ENCODE measurements at regions not wholly inside any gene's neighbourhood (a gene's known extent, or its start where the extent isn't known, plus 50 kb on each side); places are given as distances from the start of the nearest gene placed in this dataset.
"Not testable (repeated sequence)": the region's sequence is repeated elsewhere in the genome, so short reads cannot be mapped to it uniquely, and the experiment has no call there.

GRCh38 chr6:54440549-54440948 is 132.3 kb downstream of the TINAG start:
- no peak for DNase-seq

- DNase-seq, result no peak
Measured at GRCh38 chr6:54441020-54441419, 132.8 kb downstream of the TINAG start.

GRCh38 chr6:54441687-54442248 is 133.5 kb downstream of the TINAG start:
- no peak for DNase-seq

GRCh38 chr6:54445207-54445606 is 137.0 kb downstream of the TINAG start:
- DNase-seq, result no peak

- no peak for DNase-seq
Measured at GRCh38 chr6:54448617-54449016, 140.4 kb downstream of the TINAG start.

GRCh38 chr6:54451516-54451915 is 143.3 kb downstream of the TINAG start:
- no peak for DNase-seq

- DNase-seq, result no peak
Measured at GRCh38 chr6:54463354-54464024, 155.2 kb downstream of the TINAG start.

GRCh38 chr6:54465649-54466300 is 157.5 kb downstream of the TINAG start:
- no peak for DNase-seq

- DNase-seq, result no peak
Measured at GRCh38 chr6:54467384-54467783, 159.1 kb downstream of the TINAG start.

GRCh38 chr6:54473328-54473727 is 165.1 kb downstream of the TINAG start:
- no peak for DNase-seq

- DNase-seq, result no peak
Measured at GRCh38 chr6:54474898-54475297, 166.7 kb downstream of the TINAG start.

- DNase-seq, result no peak
Measured at GRCh38 chr6:54481091-54481490, 172.8 kb downstream of the TINAG start.

- DNase-seq, result no peak
Measured at GRCh38 chr6:54491431-54491830, 183.2 kb downstream of the TINAG start.

GRCh38 chr6:54493138-54493537 is 184.9 kb downstream of the TINAG start:
- DNase-seq, result no peak

GRCh38 chr6:54503144-54503543 is 194.9 kb downstream of the TINAG start:
- DNase-seq, result no peak

- peak; percentile 1 for DNase-seq
Measured at GRCh38 chr6:54515013-54515412, 206.8 kb downstream of the TINAG start.

- no peak for DNase-seq
Measured at GRCh38 chr6:54515713-54516112, 207.5 kb downstream of the TINAG start.

- no peak for DNase-seq
Measured at GRCh38 chr6:54516321-54516720, 208.1 kb downstream of the TINAG start.

GRCh38 chr6:54519161-54519560 is 210.9 kb downstream of the TINAG start:
- no peak for DNase-seq

GRCh38 chr6:54525731-54526130 is 217.5 kb downstream of the TINAG start:
- DNase-seq, result no peak

- no peak for DNase-seq
Measured at GRCh38 chr6:54533567-54533966, 225.3 kb downstream of the TINAG start.

GRCh38 chr6:54535568-54535967 is 227.3 kb downstream of the TINAG start:
- no peak for DNase-seq

- no peak for DNase-seq
Measured at GRCh38 chr6:54541541-54541940, 233.3 kb downstream of the TINAG start.

- no peak for DNase-seq
Measured at GRCh38 chr6:54559136-54559535, 250.9 kb downstream of the TINAG start.

GRCh38 chr6:54564188-54564587 is 255.9 kb downstream of the TINAG start:
- DNase-seq, result not testable (repeated sequence)
